SIG-M5 (cell line): ENCODE measurements at regions not wholly inside any gene's neighbourhood (a gene's known extent, or its start where the extent isn't known, plus 50 kb on each side); places are given as distances from the start of the nearest gene placed in this dataset.

Source experiments
- DNase-seq: peaks from one replicate; lab custom pipeline; 2025; lab: John Stamatoyannopoulos, UW

- DNase-seq, result no peak
Measured at GRCh38 chr12:24226745-24227350, 277.4 kb upstream of the SOX5 start.

- no peak for DNase-seq
Measured at GRCh38 chr12:24224401-24224800, 274.9 kb upstream of the SOX5 start.

GRCh38 chr12:24223926-24224325, 274.5 kb upstream of the SOX5 start:
- DNase-seq, result no peak

GRCh38 chr12:24222968-24223367, 273.5 kb upstream of the SOX5 start:
- DNase-seq, result no peak

DNA sequence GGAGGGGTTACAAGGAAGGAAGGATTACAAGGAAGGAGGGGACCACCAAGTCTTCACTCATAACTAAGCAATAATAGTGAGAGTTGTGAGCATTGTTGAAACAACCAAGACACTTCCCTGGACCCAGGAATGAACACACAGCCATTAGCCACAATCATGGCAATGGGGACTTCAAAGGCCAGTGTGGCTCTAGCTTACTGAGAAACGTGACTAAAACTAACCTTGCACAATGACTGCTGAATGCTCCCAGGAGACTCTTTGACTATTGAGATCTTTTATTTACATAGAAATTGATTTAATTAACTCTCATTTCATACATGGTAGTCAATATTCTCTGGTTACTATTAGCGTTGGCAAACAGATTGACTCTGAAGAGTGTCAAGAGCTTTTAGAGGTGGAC, 263.0 kb upstream of the SOX5 start:
- no peak for DNase-seq

GRCh38 chr12:24206621-24207020, 257.2 kb upstream of the SOX5 start:
- no peak for DNase-seq

DNA sequence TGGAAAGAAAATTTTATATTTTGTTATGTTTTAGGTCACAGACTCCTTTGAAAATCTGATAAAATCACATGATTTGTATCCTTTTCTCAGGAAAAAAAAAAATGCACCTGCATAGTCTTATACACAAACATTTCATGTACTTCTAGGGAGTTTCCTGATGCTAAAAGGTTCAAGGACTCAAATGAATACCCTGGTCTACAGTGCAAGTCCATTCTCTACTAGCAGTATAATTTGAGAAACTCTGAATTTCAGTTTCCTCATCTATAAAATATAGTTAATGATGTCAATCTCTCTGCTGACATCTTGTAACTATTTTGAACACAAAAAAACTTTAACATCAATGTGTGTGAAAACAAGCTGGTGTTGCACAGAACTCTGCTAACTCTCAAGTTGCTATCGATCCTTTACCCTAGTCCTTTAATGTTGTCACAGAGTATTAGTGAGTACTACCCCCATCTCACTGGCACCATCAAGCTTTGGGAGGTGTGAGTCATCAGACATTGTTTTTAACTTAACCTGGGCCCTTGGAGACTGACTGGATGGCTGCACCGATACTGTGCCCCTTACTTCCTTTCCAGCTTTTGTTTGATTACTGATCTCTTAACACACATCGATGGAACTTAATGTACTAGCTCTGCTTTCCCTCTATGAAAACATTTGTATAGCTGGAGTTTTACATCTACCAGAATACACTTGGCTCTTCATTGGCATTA, 251.9 kb upstream of the SOX5 start:
- DNase-seq, result no peak

DNA sequence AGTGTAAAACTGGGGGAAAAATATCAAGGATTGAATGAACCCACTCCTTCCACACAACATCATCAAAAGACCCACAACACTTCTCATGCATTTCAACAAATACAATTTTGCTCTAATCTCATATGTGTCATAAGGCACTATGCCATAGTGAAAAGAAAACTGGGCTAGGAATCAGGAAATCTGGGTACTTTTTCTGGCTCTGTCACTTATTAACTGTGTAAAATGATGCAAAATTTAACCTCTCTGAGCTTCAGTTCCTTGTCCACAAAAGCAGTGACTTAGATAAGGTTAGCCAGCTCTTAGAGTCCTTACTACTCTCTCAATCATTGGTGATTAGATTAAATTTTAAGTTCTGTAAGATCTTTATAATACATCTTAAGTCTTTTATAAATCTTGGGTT, 250.5 kb upstream of the SOX5 start:
- no peak for DNase-seq

DNA sequence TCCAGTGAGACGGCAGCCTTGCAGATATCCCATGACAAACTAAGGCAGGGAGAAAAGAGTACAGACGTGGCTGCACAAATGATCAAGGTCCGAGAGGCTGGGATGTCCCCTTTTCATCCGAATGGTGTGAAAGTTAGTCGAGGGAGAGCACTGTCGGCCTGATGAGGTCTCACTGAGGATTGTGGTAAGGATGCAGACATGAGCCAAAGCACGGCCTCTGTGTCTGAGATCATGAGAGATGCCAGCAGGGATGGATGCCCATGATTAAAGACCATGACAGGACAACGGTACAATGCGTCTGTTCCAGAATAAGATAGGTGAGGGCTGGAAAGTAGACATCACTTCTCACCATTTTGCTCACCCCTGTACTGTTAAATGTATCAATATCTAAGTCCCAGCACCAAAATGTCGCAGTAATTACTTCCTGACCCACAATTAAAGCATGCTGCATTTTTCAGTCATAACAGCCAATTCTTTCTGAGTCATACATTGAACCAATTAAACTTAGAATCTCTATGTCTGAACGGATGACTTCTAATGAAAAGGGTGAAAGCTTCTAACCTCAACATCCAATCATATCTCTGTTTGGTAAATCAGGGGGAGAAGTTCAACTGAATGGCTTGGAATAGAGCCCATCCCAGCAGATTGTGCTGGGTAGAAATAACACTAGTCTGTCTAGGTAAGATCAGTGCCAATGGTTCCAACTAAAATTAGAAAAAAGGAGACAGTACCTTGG, 249.6 kb upstream of the SOX5 start:
- DNase-seq, result no peak

GRCh38 chr12:24198070-24198469, 248.6 kb upstream of the SOX5 start:
- no peak for DNase-seq

DNA sequence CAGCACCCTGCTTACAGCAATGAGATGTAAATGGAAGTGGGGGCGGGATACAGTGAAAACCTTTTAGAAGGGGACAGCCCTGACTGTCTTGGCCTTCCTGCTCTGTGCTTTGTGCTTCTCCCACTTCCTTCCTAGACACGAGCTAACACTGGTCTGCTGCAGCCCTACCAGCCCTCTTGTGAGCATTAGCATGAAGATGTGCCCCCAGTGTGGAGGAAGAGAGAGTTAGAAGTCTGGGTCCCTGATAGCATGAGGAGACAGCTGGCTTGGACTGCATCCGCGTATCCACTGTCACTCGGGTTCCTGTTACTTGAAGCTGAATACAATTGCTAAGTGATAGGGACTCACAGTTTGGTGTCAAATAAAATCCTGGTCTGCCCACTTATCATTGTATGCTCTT, 248.1 kb upstream of the SOX5 start:
- DNase-seq, result no peak

GRCh38 chr12:24195063-24195462, 245.6 kb upstream of the SOX5 start:
- DNase-seq, result no peak

DNA sequence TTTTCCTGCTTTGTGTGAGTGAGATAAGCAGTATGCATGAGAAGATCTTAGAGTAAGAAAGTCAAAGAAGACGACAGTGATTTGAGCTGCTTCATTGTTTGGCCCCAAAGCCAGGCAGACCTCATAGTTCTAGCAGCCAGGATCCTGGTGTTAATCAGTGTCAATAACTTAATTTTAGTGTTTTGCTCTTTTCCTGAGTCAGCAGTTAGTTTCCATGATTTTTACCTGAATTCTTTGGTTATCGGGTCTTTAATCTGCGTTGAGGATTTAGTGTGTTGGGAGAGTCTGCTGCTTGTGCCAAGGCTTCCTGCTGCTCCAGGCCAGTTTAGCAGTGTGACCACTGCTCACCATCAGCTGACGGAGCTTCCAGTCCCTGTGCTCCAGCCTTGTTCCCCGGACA, 241.6 kb upstream of the SOX5 start:
- DNase-seq, result no peak

DNA sequence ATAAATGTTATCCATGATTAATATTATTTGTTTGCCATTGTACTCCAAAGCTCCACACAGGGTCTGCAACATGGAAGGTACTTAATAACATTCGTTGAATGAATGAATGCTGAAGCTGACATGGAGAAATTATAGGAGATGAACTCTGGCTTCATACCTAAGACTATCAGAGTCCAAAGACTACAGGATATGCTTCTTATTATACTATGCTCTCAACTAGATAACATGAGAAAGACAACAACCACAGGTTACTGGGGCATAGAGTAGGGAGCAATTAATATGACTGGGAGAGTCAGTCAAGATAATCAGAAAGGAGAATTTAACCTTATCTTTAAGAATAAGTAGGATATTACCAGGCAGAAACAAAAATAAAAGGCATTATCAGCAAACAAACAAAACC, 236.3 kb upstream of the SOX5 start:
- DNase-seq, result no peak

GRCh38 chr12:24177889-24178288, 228.4 kb upstream of the SOX5 start:
- DNase-seq, result no peak

DNA sequence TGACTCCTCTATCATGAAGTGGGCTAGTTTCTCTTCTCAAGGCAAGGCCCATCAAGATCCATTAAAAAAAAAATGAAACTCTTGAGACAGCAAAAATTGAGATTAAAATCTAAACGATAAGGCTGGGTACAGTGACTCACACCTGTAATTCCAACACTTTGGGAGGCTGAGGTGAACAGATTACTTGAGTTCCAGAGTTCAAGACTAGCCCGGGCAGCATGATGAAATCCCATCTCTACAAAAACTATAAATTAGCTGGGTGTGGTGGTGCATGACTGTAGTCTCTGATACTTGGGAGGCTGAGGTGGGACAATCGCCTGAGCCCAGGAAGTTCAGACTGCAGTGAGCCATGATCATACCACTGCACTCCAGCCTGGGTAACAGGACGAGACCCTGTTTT, 226.5 kb upstream of the SOX5 start:
- no peak for DNase-seq

GRCh38 chr12:24175284-24175683, 225.8 kb upstream of the SOX5 start:
- no peak for DNase-seq

- no peak for DNase-seq
Measured at GRCh38 chr12:24173067-24173466, 223.6 kb upstream of the SOX5 start.

GRCh38 chr12:24172773-24173066, 223.2 kb upstream of the SOX5 start:
- no peak for DNase-seq

- DNase-seq, result no peak
Measured at GRCh38 chr12:24172031-24172772, 222.7 kb upstream of the SOX5 start.

DNA sequence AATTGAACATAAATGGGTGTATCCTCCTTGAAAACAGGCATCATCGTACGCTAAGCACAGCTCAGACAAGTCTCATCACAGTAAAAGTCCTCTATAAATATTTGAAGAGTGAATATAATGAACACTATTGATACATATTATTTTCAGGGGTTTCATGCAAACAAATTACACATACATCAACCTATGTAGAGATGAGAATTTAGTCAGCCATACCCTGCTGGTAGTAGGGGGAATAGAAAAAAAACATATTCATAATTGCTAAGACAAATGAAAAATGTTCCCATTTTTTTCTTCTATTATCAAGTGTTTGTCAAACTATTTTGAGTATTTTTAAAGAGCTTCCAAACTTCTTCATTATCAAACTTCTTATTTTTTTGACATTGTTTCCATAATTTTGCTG, 205.6 kb upstream of the SOX5 start:
- DNase-seq, result no peak

GRCh38 chr12:24153079-24153478, 203.6 kb upstream of the SOX5 start:
- no peak for DNase-seq

DNA sequence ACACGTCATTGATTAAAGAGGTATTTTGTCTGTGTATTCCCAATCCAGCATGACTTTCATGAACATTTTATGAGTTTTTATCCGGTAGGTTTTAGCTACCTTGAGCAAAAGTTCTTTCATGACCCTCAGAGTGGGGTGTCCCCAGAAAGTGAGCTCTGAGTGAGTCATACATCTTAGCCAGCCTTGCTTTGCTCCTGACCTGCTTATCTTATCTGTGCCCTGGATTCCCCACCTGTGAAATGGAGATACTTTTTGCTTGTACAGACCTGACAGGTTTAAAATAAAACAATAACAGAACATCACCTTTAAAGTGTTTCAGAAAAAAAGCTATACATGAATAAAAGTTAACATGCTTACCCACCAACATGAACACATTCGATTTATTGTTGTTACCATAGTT, 202.8 kb upstream of the SOX5 start:
- no peak for DNase-seq
